Kidney (tissue), 13 donors: ENCODE measurements at regions not wholly inside any gene's neighbourhood (a gene's known extent, or its start where the extent isn't known, plus 50 kb on each side); places are given as distances from the start of the nearest gene placed in this dataset.

Experiments
- DNase-seq, 5 donors: peaks; one replicate each; pipeline ENCODE4 v3.0.0-alpha.2; 2013 to 2020
- FAIRE-seq: peaks from 2 replicates; lab custom pipeline; 2012; peaks lifted over from hg19 to GRCh38; lab: Jason Lieb, UNC
- H3K27ac ChIP-seq, 2 donors: one replicate each; pipeline ENCODE4 v1.7.0; 2013; ENCODE audit warnings: low read depth in 2 of 2, low read length in 2 of 2, inconsistent platforms in 1 of 2
- H3K27me3 ChIP-seq: one replicate; pipeline ENCODE4 v1.7.1; 2013; ENCODE audit warnings: low read length, inconsistent platforms; ENCODE audit not compliant: control insufficient read depth, insufficient read depth
- H3K36me3 ChIP-seq, 3 donors: one replicate each; pipeline versions ENCODE4 v1.7.0 to v1.7.1; 2013; ENCODE audit warnings: low read length in 3 of 3, control low read depth in 1 of 3, inconsistent platforms in 1 of 3; ENCODE audit not compliant: insufficient read depth in 3 of 3, control insufficient read depth in 2 of 3
- H3K4me1 ChIP-seq, 3 donors: one replicate each; pipeline versions ENCODE4 v1.7.0 to v1.7.1; 2013; ENCODE audit warnings: low read length in 3 of 3, inconsistent platforms in 1 of 3, low read depth in 1 of 3; ENCODE audit not compliant: control insufficient read depth in 2 of 3, insufficient read depth in 2 of 3
- H3K4me3 ChIP-seq, 3 donors: one replicate each; pipeline versions ENCODE4 v1.7.0 to v1.8.1; 2013; ENCODE audit warnings: low read length in 3 of 3, control low read depth in 1 of 3, inconsistent platforms in 1 of 3
- H3K9ac ChIP-seq, 3 donors: one replicate each; pipeline versions ENCODE4 v1.7.0 to v1.7.1; 2013; ENCODE audit warnings: low read length in 3 of 3, control low read depth in 1 of 3, inconsistent platforms in 1 of 3
- H3K9me3 ChIP-seq, 3 donors: one replicate each; pipeline versions ENCODE4 v1.7.0 to v1.7.1; 2013; ENCODE audit warnings: low read length in 3 of 3, control low read depth in 1 of 3, inconsistent platforms in 1 of 3; ENCODE audit not compliant: control insufficient read depth in 2 of 3, insufficient read depth in 1 of 3
- intact Hi-C: fragments of 100-400 bp; cut with DNase I; formaldehyde crosslinking; loops from one replicate; pipeline ENCODE4 v1.11.1; 2022
- TF ChIP-seq, protein P1 (sequence below): IDR thresholded peaks from 3 replicates; pipeline ENCODE4 v1.5.1; 2012; ENCODE audit warnings: mild to moderate bottlenecking, moderate library complexity, borderline replicate concordance; ENCODE audit not compliant: insufficient read depth; ENCODE audit errors: extremely low read depth
- donor health status: control.
- donor health status: control.
- donor health status: control.
- donor health status: control.
- donor health status: control.
- donor health status: DM: yes; HTN: yes; CAD: no.
- donor health status: Normal renal cell carcinoma (clear cell type).

DNA sequence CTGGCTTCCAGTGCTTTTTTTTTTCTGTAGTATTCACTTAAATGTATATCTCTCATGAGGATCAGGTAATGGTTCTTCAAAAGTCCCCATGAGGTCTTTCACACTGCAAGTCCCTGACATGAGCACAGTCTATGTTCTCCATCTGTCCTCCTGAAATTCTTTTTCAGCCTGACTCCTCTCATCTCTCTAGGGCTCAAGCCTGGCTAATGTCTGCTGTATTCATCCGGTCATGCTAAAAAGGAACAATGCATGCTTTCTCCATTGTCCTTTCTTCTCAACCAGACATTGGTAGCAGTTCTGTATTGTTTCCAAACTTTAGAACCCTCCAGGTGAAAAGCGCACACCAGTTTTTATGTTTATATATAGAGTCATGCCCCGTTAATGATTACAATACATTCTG, 368.3 kb upstream of the OLFM3 start:
- intact Hi-C loops: no loop called here
- H3K4me3 ChIP-seq: no peak overlapping the region
- no peak overlapping the region for H3K9ac ChIP-seq
- no peak for DNase-seq
- no peaks in the 10 kb centered on the region for H3K27me3 ChIP-seq
- no peak overlapping the region for H3K27ac ChIP-seq
- FAIRE-seq: no peak
- H3K4me1 ChIP-seq: no peaks in the 10 kb centered on the region
- no peaks in the 10 kb centered on the region for H3K36me3 ChIP-seq
- TF ChIP-seq, protein P1, sequence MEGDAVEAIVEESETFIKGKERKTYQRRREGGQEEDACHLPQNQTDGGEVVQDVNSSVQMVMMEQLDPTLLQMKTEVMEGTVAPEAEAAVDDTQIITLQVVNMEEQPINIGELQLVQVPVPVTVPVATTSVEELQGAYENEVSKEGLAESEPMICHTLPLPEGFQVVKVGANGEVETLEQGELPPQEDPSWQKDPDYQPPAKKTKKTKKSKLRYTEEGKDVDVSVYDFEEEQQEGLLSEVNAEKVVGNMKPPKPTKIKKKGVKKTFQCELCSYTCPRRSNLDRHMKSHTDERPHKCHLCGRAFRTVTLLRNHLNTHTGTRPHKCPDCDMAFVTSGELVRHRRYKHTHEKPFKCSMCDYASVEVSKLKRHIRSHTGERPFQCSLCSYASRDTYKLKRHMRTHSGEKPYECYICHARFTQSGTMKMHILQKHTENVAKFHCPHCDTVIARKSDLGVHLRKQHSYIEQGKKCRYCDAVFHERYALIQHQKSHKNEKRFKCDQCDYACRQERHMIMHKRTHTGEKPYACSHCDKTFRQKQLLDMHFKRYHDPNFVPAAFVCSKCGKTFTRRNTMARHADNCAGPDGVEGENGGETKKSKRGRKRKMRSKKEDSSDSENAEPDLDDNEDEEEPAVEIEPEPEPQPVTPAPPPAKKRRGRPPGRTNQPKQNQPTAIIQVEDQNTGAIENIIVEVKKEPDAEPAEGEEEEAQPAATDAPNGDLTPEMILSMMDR: no peak
- no peaks in the 10 kb centered on the region for H3K9me3 ChIP-seq

DNA sequence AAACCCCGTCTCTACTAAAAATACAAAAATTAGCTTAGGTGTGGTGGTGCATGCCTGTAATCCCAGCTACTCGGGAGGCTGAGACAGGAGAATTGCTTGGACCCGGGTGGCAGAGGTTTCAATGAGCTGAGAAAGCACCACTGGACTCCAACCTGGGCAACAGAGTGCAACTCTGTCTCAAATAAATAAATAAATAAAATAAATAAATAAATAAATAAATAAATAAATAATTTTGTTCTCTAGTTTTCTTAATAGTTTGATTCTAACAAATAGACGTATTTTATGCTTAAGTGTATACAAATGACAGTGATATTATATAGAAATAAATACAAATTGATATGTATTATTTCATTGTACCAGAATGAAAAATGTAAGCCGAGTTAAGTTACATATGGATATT, 339.9 kb upstream of the OLFM3 start:
- TF ChIP-seq, protein P1: no peak
- intact Hi-C loops: no loop called here

DNA sequence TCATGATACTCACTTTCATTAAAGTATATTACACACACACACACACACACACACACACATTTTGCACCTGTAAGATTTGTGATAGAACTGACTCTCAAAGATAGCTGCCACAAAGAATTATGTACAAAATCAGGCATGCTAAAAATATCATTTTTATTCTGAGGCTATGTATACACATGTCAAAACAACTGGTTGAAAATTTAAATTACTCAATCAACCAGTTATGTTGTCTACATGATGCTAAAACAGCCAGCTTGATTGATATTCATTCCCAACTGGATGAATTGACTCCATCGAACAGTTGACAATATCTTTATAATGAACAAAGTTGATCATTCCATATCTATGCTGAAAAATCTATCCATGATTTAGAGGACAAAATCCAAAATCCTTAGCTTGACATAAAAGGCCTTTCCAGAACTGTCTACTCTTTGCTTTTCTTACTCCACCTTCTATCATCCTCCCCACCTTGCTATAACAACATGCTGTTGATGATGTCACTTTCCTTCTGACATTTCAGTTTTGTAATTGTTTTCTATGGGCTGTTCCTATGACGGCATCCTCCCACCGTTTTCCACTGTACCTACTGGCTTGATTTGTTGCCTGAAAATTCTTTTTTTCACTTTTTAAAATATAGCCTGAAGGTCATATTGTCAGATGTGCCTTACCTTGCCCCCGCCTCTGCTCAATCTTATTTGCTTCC, 321.5 kb upstream of the OLFM3 start:
- DNase-seq (no peak), FAIRE-seq (no peak)
- TF ChIP-seq, protein P1: no peak
- no peak overlapping the region for H3K27ac ChIP-seq
- no peaks in the 10 kb centered on the region for H3K4me1 ChIP-seq
- intact Hi-C loops: no loop called here
- H3K9me3 ChIP-seq: no peaks in the 10 kb centered on the region
- no peaks in the 10 kb centered on the region for H3K27me3 ChIP-seq
- H3K9ac ChIP-seq: no peak overlapping the region
- no peak overlapping the region for H3K4me3 ChIP-seq
- H3K36me3 ChIP-seq: no peaks in the 10 kb centered on the region

More for the DNA sequence above, 339.9 kb upstream of the OLFM3 start:
- FAIRE-seq (no peak), DNase-seq (no peak)
- Histone ChIP-seq H3K9ac (no peak overlapping the region), H3K36me3 (no peaks in the 10 kb centered on the region), H3K4me3 (no peak overlapping the region), H3K27me3 (no peaks in the 10 kb centered on the region), H3K27ac (no peak overlapping the region), H3K9me3 (peaks cover 0 to 2% (median 0%) of the 10 kb centered on the region in 3 donors), H3K4me1 (no peaks in the 10 kb centered on the region)

DNA sequence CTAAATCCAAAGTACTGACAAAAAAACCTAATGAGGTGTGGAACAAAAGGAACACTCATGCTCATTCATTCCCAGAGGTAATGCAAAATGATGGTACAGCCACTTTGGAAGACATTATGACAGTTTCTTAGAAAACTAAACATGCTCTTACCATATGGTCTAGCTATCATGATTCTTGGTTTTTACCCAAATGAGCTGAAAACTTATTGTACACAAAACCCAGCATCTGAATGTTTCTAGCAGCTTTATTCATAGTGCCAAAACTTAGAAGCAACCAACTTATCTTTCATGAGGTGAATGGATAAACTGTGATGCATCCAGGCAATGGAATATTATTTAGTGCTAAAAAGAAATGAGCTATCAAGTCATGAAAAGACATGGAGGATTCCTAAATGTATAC, 318.4 kb upstream of the OLFM3 start:
- FAIRE-seq (no peak), DNase-seq (no peak)
- no peaks in the 10 kb centered on the region for H3K27me3 ChIP-seq
- no peak overlapping the region for H3K27ac ChIP-seq
- no peak overlapping the region for H3K9ac ChIP-seq
- H3K4me3 ChIP-seq: no peak overlapping the region
- no peaks in the 10 kb centered on the region for H3K4me1 ChIP-seq
- TF ChIP-seq, protein P1: no peak
- intact Hi-C loops: no loop called here
- H3K36me3 ChIP-seq: no peaks in the 10 kb centered on the region
- no peaks in the 10 kb centered on the region for H3K9me3 ChIP-seq
